ENCODE measurements at regions not wholly inside any gene's neighbourhood (a gene's known extent, or its start where the extent isn't known, plus 50 kb on each side); places are given as distances from the start of the nearest gene placed in this dataset.

GRCh38 chr4:94068753-94069719 is 138.6 kb upstream of the SMARCAD1 start:
- H3K4me3 ChIP-seq, result no peak overlapping the region
- POLR2A ChIA-PET, result interaction anchor here (0.7 kb wide), 1 partner anchor 184 kb away, joined by 3 read pairs; no protein-coding TSS in a partner anchor
- no peaks in the 10 kb centered on the region for H3K9me3 ChIP-seq (replicated peaks; ENCODE audit: control insufficient read depth, insufficient read depth, low read length)
- H3K27me3 ChIP-seq (replicated peaks in 1 of 2; ENCODE audit: control insufficient read depth in 2 of 2, insufficient read depth in 2 of 2, low read length in 1 of 2), result no peaks in the 10 kb centered on the region
- DNase-seq (ENCODE audit: low read depth, low spot score) (no peak), ATAC-seq (no peak), FAIRE-seq (no peak)
- H3K4me1 ChIP-seq (ENCODE audit: control insufficient read depth, insufficient read depth, low read length), result no peaks in the 10 kb centered on the region
- no peak overlapping the region for H2AFZ ChIP-seq (ENCODE audit: control insufficient read depth, low read depth, low read length)
- H3K27ac ChIP-seq (ENCODE audit: control insufficient read depth, insufficient read depth), result no peak overlapping the region
- H3K9ac ChIP-seq (ENCODE audit: control insufficient read depth, insufficient read depth, low read length), result no peak overlapping the region
- no peaks in the 10 kb centered on the region for H4K20me1 ChIP-seq (ENCODE audit: control insufficient read depth, insufficient read depth)
- SMC1A ChIA-PET (ENCODE audit: uncharacterized antibody, unreplicated experiment), result no interaction called here
- intact Hi-C loops (cut with micrococcal nuclease; ENCODE audit: unreplicated experiment), result no loop called here
- BruUV-seq (replicated peaks), result no TSS peak
- TF ChIP-seq BCL3 (IDR thresholded peaks at IDR 0.05; ENCODE audit: borderline replicate concordance, insufficient read depth, low read depth, low read length, poor library complexity, severe bottlenecking) (no peak), STAT3 (IDR thresholded peaks at IDR 0.05; ENCODE audit: low read depth, low read length) (no peak), POLR2A (IDR thresholded peaks at IDR 0.05; ENCODE audit: low read depth, low read length) (no peak), EZH2 (IDR thresholded peaks at IDR 0.05; ENCODE audit: borderline replicate concordance, control insufficient read depth, low read depth, low read length) (no peak), SUPT20H (IDR thresholded peaks at IDR 0.05; ENCODE audit: borderline replicate concordance, control insufficient read depth, low read depth, low read length) (no peak), CREM (IDR thresholded peaks at IDR 0.05; ENCODE audit: low read depth) (no peak), MLLT1 (IDR thresholded peaks at IDR 0.05) (no peak), DPF2 (IDR thresholded peaks at IDR 0.05) (no peak), IRF3 (IDR thresholded peaks at IDR 0.05) (no peak), ZBED1 (IDR thresholded peaks at IDR 0.05; ENCODE audit: borderline replicate concordance) (no peak), TCF3 (IDR thresholded peaks at IDR 0.05; ENCODE audit: borderline replicate concordance, insufficient read depth, low read depth, low read length) (no peak), ATF2 (IDR thresholded peaks at IDR 0.05; ENCODE audit: low read length) (no peak), IRF4 (IDR thresholded peaks at IDR 0.05; ENCODE audit: low read depth, low read length) (no peak), SP1 (IDR thresholded peaks at IDR 0.05; ENCODE audit: low read depth, low read length) (no peak), MYC (IDR thresholded peaks at IDR 0.05; ENCODE audit: insufficient read depth, insufficient read length, insufficient replicate concordance, low read length, severe bottlenecking) (no peak), EGR1 (IDR thresholded peaks at IDR 0.05; ENCODE audit: borderline replicate concordance in 1 of 2, low read depth in 2 of 2, low read length in 2 of 2) (no peak), NR2F1 (conservative IDR thresholded peaks at IDR 0.05) (no peak), SIN3A (IDR thresholded peaks at IDR 0.05; ENCODE audit: low read depth, low read length) (no peak), HDAC2 (IDR thresholded peaks at IDR 0.05) (no peak)
- H3K4me2 ChIP-seq (ENCODE audit: control insufficient read depth, insufficient read depth), result no peak overlapping the region
- CTCF ChIA-PET, result no interaction called here
- no peaks in the 10 kb centered on the region for H3K36me3 ChIP-seq (ENCODE audit: control insufficient read depth in 2 of 2, insufficient read depth in 2 of 2, low read length in 1 of 2)
- H3K79me2 ChIP-seq (ENCODE audit: control insufficient read depth, insufficient read depth, low read length), result no peaks in the 10 kb centered on the region
- WGBS (ENCODE audit: insufficient coverage, insufficient replicate concordance, low lambda C conversion rate, missing lambda C conversion rate), result 33% methylated on average over 8 of the region's 8 CpGs
- RAD21 ChIA-PET (ENCODE audit: unreplicated experiment), result no interaction called here
- in situ Hi-C loops (cut with MboI), result no loop called here

Measured in GM12878 (cell line).